Mucosa of descending colon (tissue), 3 donors: ENCODE measurements at regions not wholly inside any gene's neighbourhood (a gene's known extent, or its start where the extent isn't known, plus 50 kb on each side); places are given as distances from the start of the nearest gene placed in this dataset.

Experiments used
- ATAC-seq: fragments of 200-7000 bp; cut with Tn5 transposase; one replicate; pipeline ENCODE4 v1.9.1; 2020; ENCODE audit warnings: mild to moderate bottlenecking, moderate library complexity
- DNase-seq, 3 donors: peaks; one replicate each; pipeline ENCODE4 v3.0.0-alpha.2; 2020
- H3K36me3 ChIP-seq: fragments of 200-600 bp; one replicate; pipeline ENCODE4 v1.8.0; 2021; ENCODE audit warnings: low read depth, mild to moderate bottlenecking
- H3K4me1 ChIP-seq: fragments of 200-600 bp; one replicate; pipeline ENCODE4 v1.8.0; 2021; ENCODE audit warnings: low read depth, mild to moderate bottlenecking
- H3K4me3 ChIP-seq: fragments of 200-600 bp; one replicate; pipeline ENCODE4 v1.8.0; 2021; ENCODE audit warnings: mild to moderate bottlenecking
- H3K9me3 ChIP-seq: fragments of 200-600 bp; one replicate; pipeline ENCODE4 v1.8.0; 2021; ENCODE audit warnings: mild to moderate bottlenecking
- intact Hi-C, 2 donors: fragments of 100-400 bp; cut with DNase I in 1 of 2; cut with micrococcal nuclease in 1 of 2; formaldehyde crosslinking; loops; one replicate each; pipeline versions ENCODE4 v1.11.0 to v1.11.1; 2022; cut with DNase I, micrococcal nuclease
- TF ChIP-seq, protein P1 (sequence below): fragments of 200-600 bp; IDR thresholded peaks from one replicate; pipeline ENCODE4 v1.8.0; 2022; ENCODE audit warnings: antibody characterized with exemption, mild to moderate bottlenecking
- donor health status: DM: no; HTN: no; CAD: no; lungs with moderate emphysema.
- donor health status: DM: no; HTN: no; CAD: no.
- donor health status: DM: no; HTN: yes; CAD: no.

DNA sequence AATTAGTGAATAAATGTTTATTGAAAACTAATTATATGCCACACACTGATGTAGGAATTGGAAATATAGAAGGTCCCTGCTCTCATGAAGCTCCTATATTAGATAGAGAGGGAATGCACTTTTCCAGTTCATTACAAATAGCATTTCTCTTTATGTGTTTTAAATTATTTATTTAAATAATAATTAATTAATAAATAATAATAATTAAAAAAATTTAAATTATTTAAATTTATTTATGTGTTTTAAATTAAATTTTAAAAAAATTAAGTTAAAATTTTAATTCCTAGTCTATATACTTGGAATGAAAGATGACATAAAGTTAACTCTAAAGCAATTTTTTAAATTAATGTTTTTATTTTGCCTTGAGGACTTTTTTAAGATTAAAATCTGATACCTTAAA lies 121.7 kb upstream of the ZNF804B start:
- no peak overlapping the region for H3K4me3 ChIP-seq
- no peaks in the 10 kb centered on the region for H3K4me1 ChIP-seq
- intact Hi-C loops, result no loop called here
- no peak for DNase-seq
- H3K36me3 ChIP-seq, result no peaks in the 10 kb centered on the region
- no peak for ATAC-seq
- H3K9me3 ChIP-seq, result no peaks in the 10 kb centered on the region
- TF ChIP-seq, protein P1, sequence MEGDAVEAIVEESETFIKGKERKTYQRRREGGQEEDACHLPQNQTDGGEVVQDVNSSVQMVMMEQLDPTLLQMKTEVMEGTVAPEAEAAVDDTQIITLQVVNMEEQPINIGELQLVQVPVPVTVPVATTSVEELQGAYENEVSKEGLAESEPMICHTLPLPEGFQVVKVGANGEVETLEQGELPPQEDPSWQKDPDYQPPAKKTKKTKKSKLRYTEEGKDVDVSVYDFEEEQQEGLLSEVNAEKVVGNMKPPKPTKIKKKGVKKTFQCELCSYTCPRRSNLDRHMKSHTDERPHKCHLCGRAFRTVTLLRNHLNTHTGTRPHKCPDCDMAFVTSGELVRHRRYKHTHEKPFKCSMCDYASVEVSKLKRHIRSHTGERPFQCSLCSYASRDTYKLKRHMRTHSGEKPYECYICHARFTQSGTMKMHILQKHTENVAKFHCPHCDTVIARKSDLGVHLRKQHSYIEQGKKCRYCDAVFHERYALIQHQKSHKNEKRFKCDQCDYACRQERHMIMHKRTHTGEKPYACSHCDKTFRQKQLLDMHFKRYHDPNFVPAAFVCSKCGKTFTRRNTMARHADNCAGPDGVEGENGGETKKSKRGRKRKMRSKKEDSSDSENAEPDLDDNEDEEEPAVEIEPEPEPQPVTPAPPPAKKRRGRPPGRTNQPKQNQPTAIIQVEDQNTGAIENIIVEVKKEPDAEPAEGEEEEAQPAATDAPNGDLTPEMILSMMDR, result no peak

DNA sequence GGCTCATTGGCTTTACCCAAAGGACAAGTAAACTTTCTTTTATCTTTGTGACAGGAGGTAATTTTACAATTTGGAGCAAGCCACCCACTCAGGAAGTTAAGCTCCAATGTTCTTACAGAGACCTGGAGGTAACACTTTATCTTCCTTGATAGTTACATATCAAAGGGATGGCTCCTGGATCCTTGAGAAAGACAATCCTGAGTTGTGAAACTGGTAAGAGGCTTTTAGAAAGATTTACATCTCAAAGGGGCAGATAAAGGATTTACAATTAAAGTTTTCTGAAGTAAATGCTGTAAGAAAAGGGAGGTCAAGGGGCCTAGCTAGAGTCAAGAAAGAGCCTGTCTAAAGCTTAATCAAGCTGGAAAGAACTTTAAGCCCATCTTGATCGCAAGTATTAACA lies 124.4 kb upstream of the ZNF804B start:
- Histone ChIP-seq H3K9me3 (no peaks in the 10 kb centered on the region), H3K4me3 (no peak overlapping the region), H3K4me1 (no peaks in the 10 kb centered on the region), H3K36me3 (no peaks in the 10 kb centered on the region)
- intact Hi-C loops, result no loop called here
- ATAC-seq (no peak), DNase-seq (no peak)
- TF ChIP-seq, protein P1, result no peak

DNA sequence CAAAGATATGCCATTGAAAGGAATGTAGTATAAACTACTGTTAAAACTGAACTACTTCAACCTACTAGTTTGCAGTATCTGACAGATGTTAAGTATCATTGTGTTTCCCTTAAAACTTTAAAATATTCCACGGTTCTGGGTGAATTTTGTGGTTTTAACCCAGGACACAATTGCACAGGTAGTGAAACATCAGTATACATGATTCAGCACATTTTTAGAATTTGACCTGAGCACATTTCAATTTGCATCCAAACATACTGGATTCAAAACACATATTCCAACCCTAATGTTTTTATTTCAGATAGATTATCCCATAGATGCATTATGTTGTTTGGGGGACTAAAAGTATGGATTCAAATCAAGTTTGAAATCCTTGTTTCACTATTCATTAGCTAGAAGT lies 129.9 kb upstream of the ZNF804B start:
- H3K36me3 ChIP-seq, result no peaks in the 10 kb centered on the region
- no peak for ATAC-seq
- intact Hi-C loops, result no loop called here

DNA sequence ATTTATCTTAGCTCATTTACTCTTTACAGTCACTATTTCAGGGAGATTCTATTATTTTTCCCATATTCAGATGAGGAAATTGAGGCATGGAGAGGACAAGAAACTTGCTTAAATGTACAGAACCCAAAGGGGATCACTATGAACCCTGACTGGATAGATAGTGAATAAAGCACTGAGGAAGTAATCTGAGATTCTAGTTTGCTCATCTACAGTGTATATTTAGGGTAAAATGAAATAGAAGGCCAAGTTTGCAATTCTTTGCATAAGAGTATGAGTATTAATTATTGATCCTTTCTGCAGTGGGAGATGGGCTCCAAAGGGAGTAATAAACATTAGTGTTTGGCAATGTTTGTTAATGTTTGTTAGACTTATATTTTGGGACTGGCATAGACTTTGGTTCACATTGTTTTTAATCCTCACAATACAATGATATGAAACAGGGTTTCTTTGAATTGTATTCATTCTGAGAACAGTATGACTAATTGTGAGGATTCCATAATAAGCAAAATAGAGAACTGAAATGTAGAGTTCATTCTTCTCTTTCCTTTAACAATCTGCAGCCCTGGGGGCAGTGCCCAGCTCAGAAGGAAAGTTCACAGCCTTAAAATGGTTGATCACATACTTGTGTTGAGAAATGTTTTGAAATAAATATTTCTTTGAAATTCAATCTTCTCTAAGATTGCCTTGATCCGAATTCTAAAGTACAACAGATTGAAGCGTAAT lies 131.0 kb upstream of the ZNF804B start:
- TF ChIP-seq, protein P1, result no peak
- Histone ChIP-seq H3K4me1 (no peaks in the 10 kb centered on the region), H3K36me3 (no peaks in the 10 kb centered on the region), H3K4me3 (no peak overlapping the region), H3K9me3 (no peaks in the 10 kb centered on the region)
- intact Hi-C loops, result no loop called here
- no peak for DNase-seq
- ATAC-seq, result no peak

More for the DNA sequence above, 129.9 kb upstream of the ZNF804B start:
- no peak overlapping the region for H3K4me3 ChIP-seq
- TF ChIP-seq, protein P1, result no peak
- DNase-seq, result no peak
- no peaks in the 10 kb centered on the region for H3K9me3 ChIP-seq
- no peaks in the 10 kb centered on the region for H3K4me1 ChIP-seq

DNA sequence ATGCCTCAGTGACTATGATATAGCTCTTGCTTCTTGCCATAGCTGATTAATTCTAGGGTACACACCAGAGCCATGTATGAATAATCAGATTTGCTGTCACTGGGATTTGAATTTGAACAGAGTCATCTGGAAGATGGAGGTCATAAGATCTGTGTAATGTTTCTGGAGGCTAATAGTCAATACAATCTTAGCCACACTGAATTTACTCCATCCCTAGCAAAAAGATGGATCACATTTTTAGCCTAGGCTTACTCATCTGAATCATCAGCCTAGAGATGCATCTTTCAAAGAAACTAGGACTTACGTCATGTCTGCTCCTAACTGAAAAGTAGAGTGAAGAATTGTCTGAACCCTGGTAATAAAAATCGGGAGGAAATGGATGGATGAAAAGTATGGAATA lies 142.3 kb upstream of the ZNF804B start:
- Histone ChIP-seq H3K4me3 (no peak overlapping the region), H3K4me1 (no peaks in the 10 kb centered on the region), H3K9me3 (no peaks in the 10 kb centered on the region), H3K36me3 (no peaks in the 10 kb centered on the region)
- intact Hi-C loops, result no loop called here
- DNase-seq (no peak), ATAC-seq (no peak)
- TF ChIP-seq, protein P1, result no peak

DNA sequence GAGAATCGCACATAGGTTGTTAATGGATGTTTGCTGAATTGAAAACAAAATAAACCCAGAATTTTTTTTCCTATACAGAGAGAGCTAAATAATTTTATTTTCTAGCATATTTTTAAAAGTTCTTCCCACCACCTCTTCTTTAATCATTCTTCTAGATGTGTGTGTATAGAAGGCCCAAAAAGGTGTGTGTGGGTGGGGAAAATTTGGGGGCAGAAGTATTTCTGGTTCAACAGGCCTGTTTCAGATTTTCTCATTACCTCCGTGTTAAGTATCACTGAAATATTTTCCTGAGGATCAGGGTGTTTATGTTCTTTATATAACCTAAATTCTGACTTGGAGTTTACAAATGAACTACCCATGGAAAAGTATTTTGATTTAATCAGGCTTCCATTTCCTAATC lies 144.2 kb upstream of the ZNF804B start:
- no peak for ATAC-seq
- no peaks in the 10 kb centered on the region for H3K4me1 ChIP-seq
- H3K36me3 ChIP-seq, result no peaks in the 10 kb centered on the region
- TF ChIP-seq, protein P1, result no peak
- no peaks in the 10 kb centered on the region for H3K9me3 ChIP-seq
- no peak for DNase-seq
- intact Hi-C loops, result no loop called here
- H3K4me3 ChIP-seq, result no peak overlapping the region
